ENCODE measurements at regions not wholly inside any gene's neighbourhood (a gene's known extent, or its start where the extent isn't known, plus 50 kb on each side); places are given as distances from the start of the nearest gene placed in this dataset.

GRCh38 chr7:46954181-46954580 lies 627.7 kb downstream of the TNS3 start:
- no peak overlapping the region for H2AFZ ChIP-seq
- no peaks in the 10 kb centered on the region for H4K20me1 ChIP-seq (replicated peaks; ENCODE audit: insufficient read depth)
- no peak for TF ChIP-seq STAT1 (IDR thresholded peaks at IDR 0.05; ENCODE audit: unreplicated experiment)
- no peak for TF ChIP-seq POLR2AphosphoS5 (IDR thresholded peaks at IDR 0.05; ENCODE audit: low read depth)
- no peak for TF ChIP-seq ZNF114 (CRISPR knock-in tag; IDR thresholded peaks at IDR 0.05)
- TF ChIP-seq CREB1 (CRISPR knock-in tag; IDR thresholded peaks at IDR 0.05; ENCODE audit: low read depth): no peak
- no peak for TF ChIP-seq JUNB (IDR thresholded peaks at IDR 0.05; ENCODE audit: unreplicated experiment)
- TF ChIP-seq ETS1 (IDR thresholded peaks at IDR 0.05): no peak
- TF ChIP-seq ZNF462 (CRISPR knock-in tag; IDR thresholded peaks at IDR 0.05): no peak
- TF ChIP-seq ZNF331 (CRISPR knock-in tag; IDR thresholded peaks at IDR 0.05; ENCODE audit: low read depth): no peak
- no peak for TF ChIP-seq EZH2phosphoT487 (IDR thresholded peaks at IDR 0.05; ENCODE audit: unreplicated experiment)
- no peak for TF ChIP-seq EZH2 (IDR thresholded peaks at IDR 0.05; ENCODE audit: low read depth, unreplicated experiment)
- no peak for TF ChIP-seq CTCF (conservative IDR thresholded peaks at IDR 0.05; ENCODE audit: low read depth in 2 of 2)
- TF ChIP-seq REST (IDR thresholded peaks at IDR 0.05; ENCODE audit: unreplicated experiment): no peak
- no peak for TF ChIP-seq NANOG (IDR thresholded peaks at IDR 0.05; ENCODE audit: borderline replicate concordance)
- no peaks in the 10 kb centered on the region for H3K27me3 Mint-ChIP-seq (ENCODE audit: insufficient read depth, low read depth, poor library complexity)
- no peaks in the 10 kb centered on the region for H3K36me3 ChIP-seq (ENCODE audit: insufficient read depth)
- no peaks in the 10 kb centered on the region for H3K4me1 ChIP-seq (ENCODE audit: insufficient read depth)
- H3K79me2 ChIP-seq (replicated peaks; ENCODE audit: insufficient read depth): no peaks in the 10 kb centered on the region
- H3K9me2 ChIP-seq (ENCODE audit: insufficient read depth): peaks cover 5% of the 10 kb centered on the region; the same call in 1 of the 2 replicates
- H3K36me3 Mint-ChIP-seq (ENCODE audit: low read depth): no peaks in the 10 kb centered on the region
- H3K9me3 Mint-ChIP-seq: peaks cover under 1% of the 10 kb centered on the region; the same call in 1 of the 3 replicates
- no peak for ATAC-seq
- no peaks in the 10 kb centered on the region for H3K27me3 ChIP-seq (ENCODE audit: insufficient read depth)
- H3K4me3 ChIP-seq: no peak overlapping the region
- no peak overlapping the region for H3K27ac ChIP-seq (ENCODE audit: low read depth)
- H3K4me2 ChIP-seq: no peak overlapping the region
- no peak overlapping the region for H3K27ac Mint-ChIP-seq
- no peak for DNase-seq (ENCODE audit: low spot score)
- no peaks in the 10 kb centered on the region for H3F3A ChIP-seq (replicated peaks; ENCODE audit: low read depth)
- no peak overlapping the region for H3K4me3 Mint-ChIP-seq
- H3K4me1 Mint-ChIP-seq: no peaks in the 10 kb centered on the region; the same call in 2 of the 3 replicates
